B cell (primary cell): ENCODE measurements at regions not wholly inside any gene's neighbourhood (a gene's known extent, or its start where the extent isn't known, plus 50 kb on each side); places are given as distances from the start of the nearest gene placed in this dataset.

Experiments used
- ATAC-seq: fragments of 200-7000 bp; cut with Tn5 transposase; one replicate; pipeline ENCODE4 v1.10.0; 2021; ENCODE audit warnings: low read depth, mild to moderate bottlenecking, moderate number of reproducible peaks, moderate library complexity
- CTCF ChIA-PET: fragments of 350-600 bp; sonication (Branson Sonifier 250); formaldehyde crosslinking; loops from one replicate; lab custom pipeline; 2021; ENCODE audit warnings: antibody characterized with exemption, inconsistent platforms; lab: Charles Lee
- POLR2A ChIA-PET: fragments of 350-600 bp; sonication (Branson Sonifier 250); formaldehyde crosslinking; loops from one replicate; lab custom pipeline; 2021; ENCODE audit warnings: antibody characterized with exemption; lab: Charles Lee
- DNase-seq: peaks from one replicate; pipeline ENCODE4 v3.0.0; 2013
- H2AFZ ChIP-seq: 2 replicates; pipeline ENCODE4 v1.6.1; 2012; ENCODE audit warnings: mild to moderate bottlenecking, low read depth, low read length; ENCODE audit not compliant: insufficient read depth, poor library complexity, severe bottlenecking
- H3K27ac ChIP-seq, 2 donors: 1 replicate in 1 of 2; 2 replicates in 1 of 2; pipeline ENCODE4 v1.5.1; 2012 to 2013; ENCODE audit warnings: low read length in 2 of 2, mild to moderate bottlenecking in 2 of 2, moderate library complexity in 1 of 2
- H3K27me3 ChIP-seq, 4 experiments: fragments of 200-600 bp in 1 of 4; sonication (generic) in 1 of 4; replicated peaks in 1 of 4; 1 replicate in 2 of 4; 2 replicates in 2 of 4; pipeline versions ENCODE4 v1.6.1 to v1.7.0; 2013 to 2016; ENCODE audit warnings: low read length in 3 of 4, mild to moderate bottlenecking in 2 of 4, mixed read lengths in 1 of 4, moderate library complexity in 1 of 4; ENCODE audit not compliant: insufficient read depth in 4 of 4, control insufficient read depth in 3 of 4; ENCODE audit errors: control extremely low read depth in 1 of 4
- H3K36me3 ChIP-seq, 2 experiments: replicated peaks in 1 of 2; 1 replicate in 1 of 2; 2 replicates in 1 of 2; pipeline versions ENCODE4 v1.6.1 to v1.7.1; 2013; ENCODE audit warnings: low read length in 1 of 2; ENCODE audit not compliant: insufficient read depth in 2 of 2, control insufficient read depth in 1 of 2; ENCODE audit errors: control extremely low read depth in 1 of 2, extremely low read depth in 1 of 2
- H3K4me1 ChIP-seq, 2 donors: fragments of 200-600 bp in 1 of 2; sonication (generic) in 1 of 2; 1 replicate in 1 of 2; 2 replicates in 1 of 2; pipeline versions ENCODE4 v1.5.1 to v1.6.1; 2013 to 2017; ENCODE audit warnings: low read length in 2 of 2; ENCODE audit not compliant: control insufficient read depth in 2 of 2, insufficient read depth in 2 of 2
- H3K4me2 ChIP-seq: replicated peaks from 2 replicates; pipeline ENCODE3; 2012; ENCODE audit warnings: mild to moderate bottlenecking, low read depth, low read length; ENCODE audit not compliant: poor library complexity, severe bottlenecking
- H3K4me3 ChIP-seq, 5 experiments: fragments of 200-600 bp in 1 of 5; sonication (generic) in 1 of 5; 1 replicate in 3 of 5; 2 replicates in 2 of 5; pipeline versions ENCODE4 v1.5.1 to v1.7.0; 2011 to 2016; ENCODE audit warnings: low read length in 4 of 5, mild to moderate bottlenecking in 4 of 5, low read depth in 2 of 5, control low read depth in 1 of 5, moderate library complexity in 1 of 5; ENCODE audit not compliant: insufficient read depth in 1 of 5; ENCODE audit errors: control extremely low read depth in 1 of 5, extremely low read depth in 1 of 5
- H3K79me2 ChIP-seq: fragments of 200-600 bp; sonication (generic); one replicate; pipeline ENCODE4 v1.6.0; 2016; ENCODE audit warnings: low read length; ENCODE audit not compliant: control insufficient read depth, insufficient read depth
- H3K9ac ChIP-seq: fragments of 200-600 bp; sonication (generic); 2 replicates; pipeline ENCODE4 v1.6.1; 2017; ENCODE audit warnings: mild to moderate bottlenecking, low read length, moderate library complexity
- H3K9me3 ChIP-seq, 3 donors: one replicate each; pipeline versions ENCODE4 v1.6.1 to v1.7.1; 2013; ENCODE audit warnings: low read length in 2 of 3; ENCODE audit not compliant: control insufficient read depth in 2 of 3, insufficient read depth in 1 of 3; ENCODE audit errors: control extremely low read depth in 1 of 3
- H4K20me1 ChIP-seq: 2 replicates; pipeline ENCODE4 v1.6.0; 2012; ENCODE audit warnings: mild to moderate bottlenecking, low read length; ENCODE audit not compliant: insufficient read depth, control insufficient read depth, poor library complexity, severe bottlenecking
- H3K27ac Mint-ChIP-seq: one replicate; pipeline ENCODE4 v1.8.0; 2021; ENCODE audit warnings: mixed read lengths
- H3K27me3 Mint-ChIP-seq: one replicate; pipeline ENCODE4 v1.8.0; 2021; ENCODE audit warnings: mixed read lengths
- H3K4me1 Mint-ChIP-seq: one replicate; pipeline ENCODE4 v1.8.0; 2021; ENCODE audit warnings: mixed read lengths
- H3K4me3 Mint-ChIP-seq: one replicate; pipeline ENCODE4 v1.8.0; 2021; ENCODE audit warnings: mixed read lengths
- H3K9me3 Mint-ChIP-seq: one replicate; pipeline ENCODE4 v1.8.0; 2022; ENCODE audit warnings: mixed read lengths; ENCODE audit not compliant: insufficient read depth
- CTCF ChIP-seq: fragments of 200-600 bp; IDR thresholded peaks from one replicate; pipeline ENCODE4 v1.8.0; 2022; ENCODE audit warnings: antibody characterized with exemption, mild to moderate bottlenecking
- EZH2 ChIP-seq: IDR thresholded peaks from 2 replicates; pipeline ENCODE4 v1.6.1; 2012; ENCODE audit warnings: borderline replicate concordance, low read depth, mild to moderate bottlenecking, moderate library complexity, low read length; ENCODE audit not compliant: insufficient read depth, poor library complexity, severe bottlenecking
- WGBS: methylation state at CpG from one replicate; pipeline ENCODE4 v1.1.5; 2013; ENCODE audit warnings: missing lambda C conversion rate; ENCODE audit not compliant: insufficient coverage; 5-methylcytosine and 5-hydroxymethylcytosine counted together
- intact Hi-C: fragments of 100-400 bp; cut with micrococcal nuclease; formaldehyde crosslinking; loops from one replicate; pipeline ENCODE4 v1.10.0; 2022

- Mint-ChIP-seq H3K4me3 (no peak overlapping the region), H3K27ac (no peak overlapping the region)
Measured at GRCh38 chr1:69295265-69295664, 272.5 kb upstream of the LRRC7 start.

GRCh38 chr1:69305621-69306020 lies 262.1 kb upstream of the LRRC7 start:
- Mint-ChIP-seq H3K9me3 (no peaks in the 10 kb centered on the region), H3K27ac (no peak overlapping the region), H3K4me3 (no peak overlapping the region), H3K4me1 (no peaks in the 10 kb centered on the region), H3K27me3 (no peaks in the 10 kb centered on the region)
- Histone ChIP-seq H3K79me2 (no peaks in the 10 kb centered on the region), H3K27me3 (no peaks in the 10 kb centered on the region), H4K20me1 (no peaks in the 10 kb centered on the region), H3K27ac (no peak overlapping the region), H2AFZ (no peak overlapping the region), H3K9me3 (peaks cover 0 to 8% (median 0%) of the 10 kb centered on the region in 3 donors), H3K4me1 (no peaks in the 10 kb centered on the region), H3K36me3 (no peaks in the 10 kb centered on the region), H3K4me2 (no peak overlapping the region), H3K9ac (no peak overlapping the region), H3K4me3 (no peak overlapping the region)
- DNase-seq, result no peak
- ChIA-PET POLR2A (no interaction called here), CTCF (no interaction called here)
- TF ChIP-seq EZH2 (no peak), CTCF (no peak)
- intact Hi-C loops, result no loop called here
- no peak for ATAC-seq
- WGBS, result 80% methylated on average over 7 of the region's 7 CpGs

More at GRCh38 chr1:69295265-69295664, 272.5 kb upstream of the LRRC7 start:
- Histone ChIP-seq H3K4me1 (no peaks in the 10 kb centered on the region), H4K20me1 (no peaks in the 10 kb centered on the region), H3K9me3 (no peaks in the 10 kb centered on the region), H3K36me3 (no peaks in the 10 kb centered on the region), H2AFZ (no peak overlapping the region), H3K4me3 (no peak overlapping the region), H3K27ac (no peak overlapping the region), H3K79me2 (no peaks in the 10 kb centered on the region), H3K27me3 (no peaks in the 10 kb centered on the region), H3K9ac (no peak overlapping the region), H3K4me2 (no peak overlapping the region)
- TF ChIP-seq EZH2 (no peak), CTCF (no peak)
- no peaks in the 10 kb centered on the region for H3K27me3 Mint-ChIP-seq
- no peak for DNase-seq
- intact Hi-C loops, result no loop called here
- no peaks in the 10 kb centered on the region for H3K4me1 Mint-ChIP-seq
- no peaks in the 10 kb centered on the region for H3K9me3 Mint-ChIP-seq
- CTCF ChIA-PET, result no interaction called here
- WGBS, result no CpG with 5 or more reads among the region's 2 CpGs
- POLR2A ChIA-PET, result no interaction called here
- ATAC-seq, result no peak
